ENCODE measurements at regions not wholly inside any gene's neighbourhood (a gene's known extent, or its start where the extent isn't known, plus 50 kb on each side); places are given as distances from the start of the nearest gene placed in this dataset.

DNA sequence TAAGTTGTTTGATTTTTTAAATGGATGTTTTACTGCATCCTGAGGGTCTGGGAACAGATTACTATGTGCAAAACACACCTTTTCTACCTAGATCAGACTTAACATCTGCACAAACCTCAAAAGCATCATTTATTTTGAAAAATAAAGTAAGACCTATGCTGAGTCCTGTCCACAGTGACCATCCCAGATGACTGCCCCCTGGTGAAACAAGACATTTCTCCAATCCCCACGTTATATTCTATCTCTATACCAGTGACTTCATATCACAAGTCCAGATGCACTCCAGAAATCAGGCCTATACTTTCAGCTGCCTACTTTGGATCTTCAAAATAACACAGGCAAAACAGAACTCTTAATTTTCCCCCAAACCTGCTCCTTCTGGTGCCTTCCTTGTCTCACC, 143.2 kb downstream of the P2RY1 start:
- Histone ChIP-seq H3K4me3 (ENCODE audit: control insufficient read depth in 2 of 3, extremely low read depth in 1 of 3, insufficient read depth in 2 of 3, low read depth in 1 of 3, low read length in 3 of 3) (no peak overlapping the region), H3K9me1 (ENCODE audit: control insufficient read depth, extremely low read depth, insufficient read depth, low read length) (no peaks in the 10 kb centered on the region), H3K4me2 (ENCODE audit: control insufficient read depth, extremely low read depth, insufficient read depth, low read depth, low read length) (no peak overlapping the region), H3K27ac (ENCODE audit: control insufficient read depth, insufficient read depth, low read length) (no peak overlapping the region), H2AFZ (ENCODE audit: control insufficient read depth, low read length) (no peak overlapping the region), H3K9ac (ENCODE audit: control insufficient read depth, extremely low read depth, insufficient read depth, low read length) (no peak overlapping the region), H4K20me1 (ENCODE audit: control insufficient read depth, extremely low read depth, insufficient read depth, low read length) (no peaks in the 10 kb centered on the region), H3K4me1 (ENCODE audit: control insufficient read depth, extremely low read depth, insufficient read depth, low read length) (no peaks in the 10 kb centered on the region), H3K9me3 (ENCODE audit: control insufficient read depth, low read depth, low read length) (no peaks in the 10 kb centered on the region), H3K79me2 (ENCODE audit: control insufficient read depth, insufficient read depth, low read length) (no peaks in the 10 kb centered on the region), H3K27me3 (ENCODE audit: control insufficient read depth, extremely low read depth, insufficient read depth, low read length) (no peaks in the 10 kb centered on the region), H3K36me3 (ENCODE audit: control insufficient read depth in 2 of 2, extremely low read depth in 1 of 2, insufficient read depth in 2 of 2, low read length in 2 of 2) (no peaks in the 10 kb centered on the region)
- FAIRE-seq (no peak), DNase-seq (ENCODE audit: low read depth, low spot score) (no peak)
- no peak for TF ChIP-seq EZH2 (IDR thresholded peaks at IDR 0.05; ENCODE audit: low read length)
- TF ChIP-seq, protein P1, sequence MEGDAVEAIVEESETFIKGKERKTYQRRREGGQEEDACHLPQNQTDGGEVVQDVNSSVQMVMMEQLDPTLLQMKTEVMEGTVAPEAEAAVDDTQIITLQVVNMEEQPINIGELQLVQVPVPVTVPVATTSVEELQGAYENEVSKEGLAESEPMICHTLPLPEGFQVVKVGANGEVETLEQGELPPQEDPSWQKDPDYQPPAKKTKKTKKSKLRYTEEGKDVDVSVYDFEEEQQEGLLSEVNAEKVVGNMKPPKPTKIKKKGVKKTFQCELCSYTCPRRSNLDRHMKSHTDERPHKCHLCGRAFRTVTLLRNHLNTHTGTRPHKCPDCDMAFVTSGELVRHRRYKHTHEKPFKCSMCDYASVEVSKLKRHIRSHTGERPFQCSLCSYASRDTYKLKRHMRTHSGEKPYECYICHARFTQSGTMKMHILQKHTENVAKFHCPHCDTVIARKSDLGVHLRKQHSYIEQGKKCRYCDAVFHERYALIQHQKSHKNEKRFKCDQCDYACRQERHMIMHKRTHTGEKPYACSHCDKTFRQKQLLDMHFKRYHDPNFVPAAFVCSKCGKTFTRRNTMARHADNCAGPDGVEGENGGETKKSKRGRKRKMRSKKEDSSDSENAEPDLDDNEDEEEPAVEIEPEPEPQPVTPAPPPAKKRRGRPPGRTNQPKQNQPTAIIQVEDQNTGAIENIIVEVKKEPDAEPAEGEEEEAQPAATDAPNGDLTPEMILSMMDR (optimal IDR thresholded peaks at IDR 0.05 in 1 of 3, IDR thresholded peaks at IDR 0.05 in 1 of 3, conservative IDR thresholded peaks at IDR 0.05 in 1 of 3; ENCODE audit: extremely low read depth in 1 of 3, insufficient read depth in 2 of 3, low read length in 3 of 3): no peak
- dilution Hi-C loops (cut with MboI; ENCODE audit: extremely low pct_ligation_motif_present, low sequenced_read_pairs): no loop called here

DNA sequence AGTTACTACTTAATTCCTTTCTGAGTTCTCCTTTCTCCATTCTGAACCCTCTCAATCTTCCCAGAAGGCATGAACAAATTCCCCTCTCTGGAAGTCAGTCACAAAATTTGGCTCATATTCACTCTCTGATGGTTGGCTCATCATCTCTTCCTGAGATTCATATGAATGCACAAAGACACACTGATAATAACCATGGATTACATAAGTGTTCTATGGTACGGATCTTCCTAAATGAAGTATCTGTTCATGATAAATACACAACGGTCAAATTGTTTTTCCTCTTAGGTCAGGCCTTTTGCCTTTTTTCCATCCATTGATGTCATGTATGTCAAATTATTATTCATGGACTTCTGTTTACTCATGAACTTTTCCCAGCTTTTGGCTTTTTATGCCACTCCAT, 162.6 kb downstream of the P2RY1 start:
- H3K4me2 ChIP-seq (ENCODE audit: control insufficient read depth, extremely low read depth, insufficient read depth, low read depth, low read length): no peak overlapping the region
- no peaks in the 10 kb centered on the region for H4K20me1 ChIP-seq (ENCODE audit: control insufficient read depth, extremely low read depth, insufficient read depth, low read length)

More for the DNA sequence above, 162.6 kb downstream of the P2RY1 start:
- H3K9me3 ChIP-seq (ENCODE audit: control insufficient read depth, low read depth, low read length): no peaks in the 10 kb centered on the region
- H3K9me1 ChIP-seq (ENCODE audit: control insufficient read depth, extremely low read depth, insufficient read depth, low read length): no peaks in the 10 kb centered on the region
- H2AFZ ChIP-seq (ENCODE audit: control insufficient read depth, low read length): no peak overlapping the region
- TF ChIP-seq, protein P1 (optimal IDR thresholded peaks at IDR 0.05 in 1 of 3, IDR thresholded peaks at IDR 0.05 in 1 of 3, conservative IDR thresholded peaks at IDR 0.05 in 1 of 3; ENCODE audit: extremely low read depth in 1 of 3, insufficient read depth in 2 of 3, low read length in 3 of 3): no peak
- no peak overlapping the region for H3K9ac ChIP-seq (ENCODE audit: control insufficient read depth, extremely low read depth, insufficient read depth, low read length)
- H3K27me3 ChIP-seq (ENCODE audit: control insufficient read depth, extremely low read depth, insufficient read depth, low read length): no peaks in the 10 kb centered on the region
- H3K4me3 ChIP-seq (ENCODE audit: control insufficient read depth in 2 of 3, extremely low read depth in 1 of 3, insufficient read depth in 2 of 3, low read depth in 1 of 3, low read length in 3 of 3): no peak overlapping the region
- no peak overlapping the region for H3K27ac ChIP-seq (ENCODE audit: control insufficient read depth, insufficient read depth, low read length)
- no peak for DNase-seq (ENCODE audit: low read depth, low spot score)
- H3K36me3 ChIP-seq (ENCODE audit: control insufficient read depth in 2 of 2, extremely low read depth in 1 of 2, insufficient read depth in 2 of 2, low read length in 2 of 2): no peaks in the 10 kb centered on the region
- H3K79me2 ChIP-seq (ENCODE audit: control insufficient read depth, insufficient read depth, low read length): no peaks in the 10 kb centered on the region
- H3K4me1 ChIP-seq (ENCODE audit: control insufficient read depth, extremely low read depth, insufficient read depth, low read length): no peaks in the 10 kb centered on the region
- dilution Hi-C loops (cut with MboI; ENCODE audit: extremely low pct_ligation_motif_present, low sequenced_read_pairs): no loop called here
- no peak for FAIRE-seq
